Mammary epithelial cell (primary cell): ENCODE measurements at regions not wholly inside any gene's neighbourhood (a gene's known extent, or its start where the extent isn't known, plus 50 kb on each side); places are given as distances from the start of the nearest gene placed in this dataset.

Experiments used
- CTCF ChIP-seq, 2 donors: IDR thresholded peaks in 1 of 2; conservative IDR thresholded peaks in 1 of 2; 2 replicates each; pipeline ENCODE4 v1.5.1; 2011 to 2012; ENCODE audit warnings: inconsistent platforms in 2 of 2, low read length in 2 of 2, mild to moderate bottlenecking in 2 of 2, control low read depth in 1 of 2, low read depth in 1 of 2; ENCODE audit not compliant: insufficient read depth in 1 of 2; ENCODE audit errors: extremely low read depth in 1 of 2
- EZH2 ChIP-seq: IDR thresholded peaks from 2 replicates; pipeline ENCODE4 v1.6.1; 2012; ENCODE audit warnings: low read length, inconsistent platforms, borderline replicate concordance

- TF ChIP-seq EZH2 (no peak), CTCF (conservative IDR thresholded peaks at IDR 0.05 in 1 of 2, IDR thresholded peaks at IDR 0.05 in 1 of 2; ENCODE audit: extremely low read depth in 1 of 2, insufficient read depth in 1 of 2, low read depth in 1 of 2, low read length in 2 of 2) (no peak)
These were observed 169.7 kb upstream of the TBCA start for GRCh38 chr5:77945874-77946273.
